OCI-M2 (cell line): ENCODE measurements at regions not wholly inside any gene's neighbourhood (a gene's known extent, or its start where the extent isn't known, plus 50 kb on each side); places are given as distances from the start of the nearest gene placed in this dataset.
"Not testable (repeated sequence)": the region's sequence is repeated elsewhere in the genome, so short reads cannot be mapped to it uniquely, and the experiment has no call there.

Experiments
- DNase-seq: peaks from one replicate; lab custom pipeline; 2025; ENCODE audit not compliant: unreplicated experiment; lab: John Stamatoyannopoulos, UW

DNA sequence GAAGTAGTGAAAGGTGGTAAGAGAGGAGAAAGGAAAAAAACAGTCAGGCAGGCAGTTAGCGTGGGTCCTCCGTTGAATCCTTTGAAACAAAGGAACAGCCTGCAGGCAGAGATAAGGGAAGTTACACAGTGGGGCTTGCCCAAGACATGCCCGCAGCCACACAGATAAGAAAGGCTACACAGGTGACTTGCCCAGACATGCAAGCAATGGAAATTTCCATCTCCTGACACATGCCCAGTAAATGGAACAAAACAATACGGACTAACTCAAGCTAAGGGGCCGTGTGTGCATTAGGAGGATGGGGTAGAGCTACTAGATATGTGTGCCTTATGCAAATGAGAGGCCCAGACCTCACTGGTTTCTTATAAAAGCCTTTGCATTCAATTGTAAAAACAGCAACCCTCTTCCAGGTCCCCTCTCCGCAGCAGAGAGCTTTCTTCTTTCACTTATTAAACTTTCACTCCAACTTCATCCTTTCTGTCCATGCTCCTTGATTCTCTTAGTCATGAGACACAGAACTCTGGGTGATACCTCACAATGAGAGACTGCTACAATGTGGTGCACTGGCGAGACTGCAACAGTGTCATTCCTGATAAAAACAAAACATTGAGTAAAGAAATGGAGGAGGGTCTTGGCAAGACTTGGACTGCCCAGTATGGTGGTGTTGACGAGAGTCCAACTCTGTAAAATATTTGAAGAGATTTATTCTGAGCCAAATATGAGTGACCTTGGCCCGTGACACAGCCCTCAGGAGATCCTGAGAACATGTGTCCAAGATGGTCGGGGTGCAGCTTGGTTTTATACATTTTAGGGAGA is 997.4 kb upstream of the PRKX start:
- DNase-seq = peak; percentile 66

DNA sequence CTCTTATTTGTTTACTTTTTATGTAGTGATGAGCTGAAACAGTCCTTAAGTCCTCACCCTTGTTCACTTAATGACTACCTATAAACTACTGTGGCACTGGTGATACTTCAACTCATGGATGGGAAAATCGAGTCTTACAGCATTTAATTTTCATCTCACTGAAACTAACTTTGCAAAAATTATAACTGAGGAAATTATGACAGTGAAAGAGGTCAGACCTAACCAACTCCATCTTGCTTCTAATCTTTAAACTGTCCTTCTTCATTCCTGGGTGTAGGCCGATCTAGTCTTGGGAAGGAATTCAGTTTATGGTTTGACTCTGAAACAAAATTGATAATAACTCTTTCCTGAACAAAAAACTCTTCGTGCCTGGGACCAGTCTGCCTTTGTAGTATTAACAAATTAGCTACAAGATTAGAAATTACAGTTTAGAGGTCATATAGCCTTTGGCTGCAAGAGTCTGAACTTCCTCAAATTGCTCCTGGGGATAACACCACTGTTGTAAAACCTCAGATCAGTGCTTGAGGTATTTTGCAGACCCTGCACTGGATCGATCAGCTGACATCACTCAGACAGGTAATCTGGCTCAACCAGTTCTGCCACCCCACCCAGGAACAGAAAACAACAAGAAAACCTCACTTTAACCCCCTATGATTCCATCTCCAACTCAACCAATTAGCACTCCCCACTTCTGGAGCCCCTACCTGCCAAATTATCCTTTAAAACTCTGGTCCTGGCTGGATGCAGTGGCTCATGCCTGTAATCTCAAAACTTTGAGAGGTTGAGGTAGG is 995.7 kb upstream of the PRKX start:
- DNase-seq = peak; percentile 20

DNA sequence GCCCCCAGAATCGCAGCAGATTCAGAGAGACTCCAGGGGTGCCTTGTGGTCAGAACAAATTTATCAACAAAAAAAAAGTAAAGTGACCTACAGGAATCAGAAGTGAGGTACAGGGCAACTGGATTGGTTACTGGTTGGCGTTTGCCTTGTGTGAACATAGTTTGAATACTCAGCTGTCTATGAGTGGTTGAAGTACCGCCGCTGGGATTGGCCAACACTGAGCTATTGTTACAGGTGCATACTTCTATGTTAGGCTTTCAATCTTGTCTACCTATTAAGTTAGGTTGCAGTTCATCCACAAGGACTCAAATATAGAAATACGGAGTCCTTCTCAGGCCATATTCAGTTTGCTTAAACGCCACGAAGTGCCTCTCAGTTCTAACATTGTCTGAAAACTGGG is 993.5 kb upstream of the PRKX start:
- DNase-seq = no peak

DNA sequence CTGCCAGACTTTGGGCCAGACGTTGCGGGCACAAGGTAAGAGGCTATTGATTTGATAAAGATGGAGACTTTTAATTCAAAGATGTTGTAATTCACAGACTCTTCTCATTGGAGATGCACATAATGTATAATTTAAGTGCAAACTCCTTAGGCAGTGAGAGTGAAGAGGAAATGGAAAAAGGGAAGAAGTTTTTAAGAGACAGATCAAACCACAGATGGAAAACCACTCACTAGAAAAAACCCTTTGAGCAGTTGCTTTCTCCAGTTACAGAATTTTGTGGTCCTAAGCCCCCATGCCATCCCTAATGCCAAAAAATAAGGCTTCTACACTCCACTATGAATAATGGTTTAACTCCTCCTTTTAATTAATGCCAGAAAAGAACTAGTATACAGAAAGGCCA is 977.1 kb upstream of the PRKX start:
- no peak for DNase-seq

DNA sequence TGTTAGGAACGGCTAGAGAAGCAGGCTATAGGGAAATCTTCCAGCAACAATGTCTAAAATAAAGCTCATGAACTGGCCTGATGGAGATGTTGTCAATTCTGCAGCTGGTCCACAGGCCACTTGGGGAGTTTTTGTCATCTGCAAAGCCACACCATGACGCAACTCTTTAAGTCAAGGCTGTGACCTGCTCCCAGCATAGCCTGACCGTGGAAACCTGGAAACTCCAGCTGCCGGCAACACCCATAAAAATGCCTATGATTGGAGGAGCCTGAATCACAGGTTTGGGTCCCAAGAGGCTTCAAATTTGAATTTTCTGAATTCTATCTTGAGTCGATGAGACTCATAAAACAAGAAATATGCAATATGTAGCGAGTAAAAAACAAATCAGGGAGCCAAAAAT is 969.2 kb upstream of the PRKX start:
- DNase-seq = no peak

DNA sequence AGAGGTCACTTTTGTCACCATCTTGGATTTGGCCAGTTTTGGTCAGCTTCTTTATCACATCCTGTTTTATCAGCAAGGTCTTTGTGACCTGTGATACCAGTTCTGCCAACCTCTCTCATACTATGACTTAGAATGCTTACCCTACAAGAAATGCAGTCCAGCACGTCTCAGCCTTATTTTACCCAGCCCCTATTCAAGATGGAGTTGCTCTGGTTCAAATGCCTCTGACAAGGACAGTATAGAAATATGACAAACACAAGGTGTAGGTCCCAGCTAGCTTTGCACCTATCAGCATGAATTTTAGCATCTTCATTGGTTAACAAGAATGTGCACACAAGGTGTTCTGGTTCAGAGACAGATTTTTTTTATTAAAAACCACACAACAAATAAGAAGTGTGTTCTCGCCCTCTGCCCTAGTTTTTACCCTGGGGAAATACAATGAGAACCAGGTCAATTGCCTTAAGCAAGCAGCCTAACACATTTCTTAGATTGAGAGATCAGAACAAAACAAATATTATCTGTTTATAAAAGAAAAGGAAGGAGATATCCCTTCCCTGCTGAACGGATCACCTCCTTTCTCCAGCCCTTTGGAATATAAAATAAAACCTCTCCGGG is 962.3 kb upstream of the PRKX start:
- no peak for DNase-seq

DNA sequence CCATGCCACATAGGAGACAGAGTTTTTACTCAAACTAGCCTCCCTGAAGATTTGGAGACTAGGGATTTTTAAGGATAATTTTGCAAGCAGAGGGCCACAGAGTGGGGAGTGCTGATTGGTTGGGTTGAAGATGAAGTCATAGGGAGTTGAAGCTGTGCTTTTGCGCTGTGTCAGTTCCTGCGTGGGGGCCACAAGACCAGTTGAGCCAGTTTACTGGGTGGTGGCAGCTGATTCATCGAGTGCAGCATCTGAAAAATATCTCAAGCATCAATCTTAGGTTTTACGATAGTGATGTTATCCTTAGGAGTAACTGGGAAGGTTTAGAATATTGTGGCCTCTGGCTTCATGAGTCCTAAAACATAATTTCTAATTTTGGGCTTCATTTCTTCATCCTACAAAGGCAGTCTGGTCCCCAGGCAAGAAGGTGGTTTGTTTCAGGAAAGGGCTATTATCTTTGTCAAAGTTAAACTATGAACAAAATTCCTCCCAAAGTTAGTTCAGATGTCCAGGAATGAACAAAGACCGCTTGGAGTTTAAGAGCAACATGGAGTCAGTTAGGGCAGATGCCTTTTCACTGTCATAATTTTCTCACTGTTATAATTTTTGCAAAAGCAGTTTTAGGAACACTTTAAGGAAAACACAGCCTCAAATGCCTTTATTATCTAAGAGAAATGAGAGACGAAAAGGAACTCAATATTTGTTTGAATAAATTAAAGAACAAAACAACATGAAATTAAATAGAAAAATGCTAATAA is 960.8 kb upstream of the PRKX start:
- DNase-seq = no peak

DNA sequence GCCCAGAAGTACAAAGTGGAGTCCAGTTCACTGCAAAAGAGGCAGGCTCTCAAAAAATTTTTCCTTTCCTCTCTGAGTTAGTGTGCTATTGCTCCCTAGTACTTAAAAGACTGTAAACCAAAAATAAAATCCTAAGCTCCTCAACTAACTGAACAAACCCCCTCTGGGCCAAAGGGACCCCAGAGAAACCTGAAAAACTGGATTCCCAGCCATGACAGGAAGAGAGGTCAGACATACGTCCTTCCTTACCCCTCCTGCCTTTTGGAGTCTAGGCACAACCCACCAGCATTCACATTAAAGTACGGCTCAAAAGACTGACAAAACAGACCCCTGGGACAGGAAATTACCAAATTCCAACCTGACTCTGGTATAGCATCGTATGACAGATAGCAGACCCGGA is 957.9 kb upstream of the PRKX start:
- no peak for DNase-seq

DNA sequence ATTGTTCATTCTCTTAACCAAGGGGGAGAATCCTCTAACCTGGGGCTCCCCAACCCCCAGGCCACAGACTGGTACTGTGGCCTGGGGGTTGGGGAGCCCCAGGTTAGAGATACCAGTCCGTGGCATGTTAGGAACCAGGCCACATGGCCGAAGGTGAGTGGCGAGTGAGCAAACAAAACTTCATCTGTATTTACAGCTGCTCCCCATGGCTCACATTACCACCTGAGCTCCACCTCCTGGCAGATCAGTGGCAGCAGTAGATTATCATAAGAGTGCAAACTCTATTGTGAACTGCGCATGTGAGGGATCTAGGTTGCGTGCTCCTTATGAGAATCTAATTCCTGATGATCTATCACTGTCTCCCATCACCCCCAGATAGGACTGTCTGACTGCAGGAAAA is 957.2 kb upstream of the PRKX start:
- DNase-seq = no peak

DNA sequence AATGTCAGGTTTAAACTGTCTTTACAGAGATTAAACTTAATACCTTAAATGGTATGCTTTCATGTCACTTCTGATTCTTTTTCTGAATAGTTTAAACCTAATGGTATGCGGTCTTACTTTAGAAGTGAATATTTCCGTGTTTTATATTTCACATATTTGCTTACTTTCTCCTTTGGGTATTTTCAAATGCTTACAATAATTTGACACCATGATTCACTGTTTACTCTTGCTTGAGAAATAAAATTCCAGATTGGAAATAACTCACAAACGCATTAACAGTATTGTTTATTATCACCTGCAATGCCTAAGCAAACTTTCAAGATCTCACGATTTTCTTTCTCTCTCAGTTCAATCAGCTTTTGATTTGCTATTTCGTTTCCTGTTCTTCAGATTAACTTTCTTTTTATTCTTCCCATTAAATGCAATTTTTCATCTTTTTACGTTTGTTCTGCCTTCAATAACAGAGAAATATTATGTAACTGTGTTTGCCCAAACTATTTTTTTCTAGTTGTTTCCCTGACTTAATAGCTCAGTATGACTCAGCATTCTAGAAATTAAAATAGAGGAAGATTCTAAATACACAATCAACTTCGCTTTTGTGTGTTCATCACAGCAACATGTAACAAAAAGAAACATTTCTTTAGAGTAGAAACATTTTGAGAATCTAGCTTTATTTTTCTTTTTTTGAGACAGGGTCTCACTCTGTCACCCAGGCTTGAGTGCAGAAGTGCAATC is 955.5 kb upstream of the PRKX start:
- no peak for DNase-seq

DNA sequence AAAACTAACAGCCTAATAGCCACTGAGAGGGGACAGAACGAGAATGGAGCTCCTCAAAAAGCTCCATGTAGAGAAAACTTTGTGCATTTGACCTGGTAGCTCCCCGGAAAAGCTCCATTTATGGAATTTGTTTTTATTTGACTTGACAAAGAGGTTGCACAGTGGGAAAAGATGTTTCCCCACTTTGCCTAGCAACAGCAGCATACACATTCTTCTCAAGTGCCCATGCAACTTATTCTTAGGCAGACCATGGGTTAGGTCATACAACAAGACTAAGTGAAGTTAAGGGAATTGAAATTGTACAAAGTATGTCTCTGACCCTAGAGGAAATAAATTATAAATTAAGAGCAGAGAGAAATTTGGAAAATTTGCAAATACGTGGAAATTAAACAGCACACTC is 949.6 kb upstream of the PRKX start:
- DNase-seq = no peak

DNA sequence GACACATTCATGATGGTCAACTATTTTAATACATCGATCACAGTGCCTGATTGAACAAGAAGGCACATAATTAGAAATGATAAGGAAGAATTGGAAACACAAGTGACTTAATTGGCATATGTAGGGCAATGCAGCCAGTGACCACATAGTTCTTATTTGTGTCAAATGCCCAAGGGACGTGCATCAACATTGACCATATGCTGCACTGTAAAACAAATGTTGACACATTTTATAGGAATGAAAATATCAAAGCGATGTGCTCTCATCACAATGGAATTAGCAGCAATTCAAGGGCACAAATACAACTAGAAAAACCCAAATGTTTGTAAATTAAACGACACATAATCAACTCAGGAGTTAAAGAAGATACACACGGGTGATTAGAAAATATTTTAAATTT is 948.3 kb upstream of the PRKX start:
- DNase-seq = no peak

DNA sequence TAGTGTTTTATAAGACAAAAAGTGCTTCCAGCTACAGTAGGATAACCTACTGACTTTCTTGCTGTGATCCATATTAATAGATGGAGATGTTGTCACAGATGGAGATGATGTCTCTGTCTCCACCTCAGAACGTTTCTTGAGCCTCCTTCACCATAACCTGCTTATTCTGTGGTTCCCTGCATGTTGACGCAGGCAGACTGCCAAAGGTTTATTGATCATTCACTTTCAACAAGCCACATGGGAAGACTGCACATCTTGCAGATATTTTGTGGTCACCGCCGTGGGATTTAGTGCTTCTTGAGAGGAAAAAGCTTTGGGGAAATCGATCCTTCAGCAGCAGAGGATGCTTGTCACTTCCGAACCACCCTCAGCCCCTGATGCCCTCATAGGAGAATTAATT is 943.0 kb upstream of the PRKX start:
- no peak for DNase-seq

DNA sequence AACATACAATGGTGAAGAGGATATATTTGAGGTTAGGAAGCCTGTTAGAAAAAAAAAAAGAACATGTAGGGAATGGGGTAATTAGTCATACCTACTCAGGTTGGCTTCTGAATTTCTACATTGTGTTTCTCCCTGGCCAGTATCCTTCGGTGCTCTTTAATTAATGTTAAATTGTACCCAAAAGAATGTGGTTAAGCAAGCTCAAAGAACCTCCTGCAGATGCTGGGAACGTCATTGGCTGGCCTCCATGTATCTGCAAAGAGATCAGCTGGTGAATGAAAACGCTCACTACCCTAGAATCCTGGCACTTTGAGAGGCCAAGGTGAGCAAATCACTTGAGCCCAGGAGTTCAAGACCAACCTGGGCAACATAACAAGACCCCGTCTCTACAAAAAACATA is 942.3 kb upstream of the PRKX start:
- no peak for DNase-seq

DNA sequence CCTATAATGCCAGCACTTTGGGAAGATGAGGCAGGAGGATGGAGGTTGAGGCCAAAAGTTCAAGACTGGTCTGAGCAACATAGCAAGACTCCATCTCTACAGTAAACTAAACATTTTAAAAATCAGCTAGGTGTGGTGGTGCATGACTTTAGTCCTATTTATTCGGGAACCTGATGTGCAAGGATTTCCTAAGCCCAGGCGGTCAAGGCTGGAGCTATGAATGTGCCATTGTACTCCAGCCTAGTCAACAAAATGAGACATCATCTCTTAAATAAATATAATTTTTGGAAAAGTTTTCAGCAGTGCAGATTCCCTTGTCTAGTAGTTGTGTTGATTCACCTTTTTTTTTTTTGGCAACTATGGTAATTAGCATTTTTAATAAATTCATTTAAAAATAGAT is 928.7 kb upstream of the PRKX start:
- no peak for DNase-seq

DNA sequence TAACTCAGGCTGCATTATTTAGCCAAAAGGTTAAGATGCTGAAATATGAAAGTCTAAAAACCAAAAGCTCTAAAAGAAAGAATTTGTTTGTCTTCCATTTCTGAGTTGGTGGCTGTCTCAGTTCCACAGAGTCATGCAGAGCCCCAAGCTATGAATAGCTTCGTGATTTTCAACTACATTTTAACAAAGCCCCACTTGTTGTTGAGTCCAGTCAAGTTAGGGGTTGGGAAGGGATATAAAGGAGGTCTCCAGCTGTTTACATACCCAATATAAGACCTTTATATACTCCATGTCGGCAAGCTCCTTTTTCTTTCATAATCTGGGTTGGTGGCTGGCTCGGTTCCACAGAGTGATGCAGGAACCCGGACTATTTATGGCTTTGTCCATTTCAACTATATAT is 924.6 kb upstream of the PRKX start:
- DNase-seq = no peak

DNA sequence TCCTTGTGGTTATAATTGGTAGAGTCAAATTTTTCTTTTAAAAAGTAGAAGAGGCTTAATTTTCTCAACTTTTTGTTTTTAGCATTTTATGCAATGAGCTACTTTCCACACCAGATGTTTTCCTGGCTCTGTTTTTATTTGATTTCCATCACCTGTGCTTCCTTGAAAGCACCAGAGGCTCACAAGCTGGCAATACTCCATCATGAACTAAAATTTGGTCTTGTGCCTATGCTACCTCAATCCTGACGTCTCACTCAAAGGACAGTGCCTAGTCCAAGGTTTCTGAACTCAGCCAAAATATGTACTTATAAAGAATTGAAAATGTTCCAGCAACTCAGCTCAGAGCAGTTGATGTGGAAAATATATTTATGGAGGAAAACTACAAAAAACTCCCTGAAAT is 914.0 kb upstream of the PRKX start:
- no peak for DNase-seq

DNA sequence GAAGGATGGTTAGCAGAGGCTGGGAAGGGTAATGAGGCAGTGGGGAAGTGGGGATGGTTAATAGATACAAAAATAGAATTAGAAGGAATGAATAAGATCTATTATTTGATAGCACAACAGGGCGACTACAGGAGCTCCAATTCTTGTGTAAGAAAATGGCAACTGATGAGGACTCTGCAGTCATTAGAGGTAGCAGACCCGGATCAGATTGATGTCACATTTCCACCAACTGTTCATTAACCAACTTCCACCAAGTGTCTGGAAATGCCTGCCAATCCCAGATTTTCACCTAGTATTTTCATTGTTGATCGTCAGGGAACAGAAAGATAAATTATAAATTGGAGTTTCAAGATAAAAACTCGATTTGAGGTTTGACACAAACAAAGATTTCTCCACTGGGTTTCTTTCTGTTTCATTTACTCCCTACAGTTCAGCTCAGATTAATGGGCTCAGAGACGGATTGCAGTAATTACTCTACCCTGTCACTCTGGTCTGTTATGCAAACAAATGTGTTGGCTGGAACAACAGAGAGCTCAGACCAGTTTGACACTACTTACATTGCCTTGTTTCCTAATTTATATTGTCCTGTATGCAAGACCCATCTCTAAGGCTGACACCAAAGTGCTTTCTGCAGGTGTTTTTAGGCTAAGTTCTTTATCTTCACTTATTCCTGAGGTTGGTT is 909.2 kb upstream of the PRKX start:
- no peak for DNase-seq

DNA sequence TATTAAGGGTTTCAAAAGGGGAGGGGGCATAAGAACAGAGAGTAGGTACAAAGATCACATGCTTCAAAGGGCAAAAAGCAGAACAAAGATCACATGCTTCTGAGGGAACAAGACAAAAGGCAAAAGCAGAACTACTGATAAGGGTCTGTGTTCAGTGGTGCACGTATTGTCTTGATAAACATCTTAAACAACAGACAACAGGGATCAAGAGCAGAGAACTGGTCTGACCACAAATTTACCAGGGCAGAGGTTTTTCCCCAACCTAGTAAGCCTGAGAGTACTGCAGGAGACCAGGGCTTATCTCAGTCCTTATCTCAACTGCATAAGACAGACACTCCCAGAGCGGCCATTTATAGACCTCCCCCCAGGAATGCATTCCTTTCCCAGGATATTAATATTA is 900.2 kb upstream of the PRKX start:
- DNase-seq = not testable (repeated sequence)

DNA sequence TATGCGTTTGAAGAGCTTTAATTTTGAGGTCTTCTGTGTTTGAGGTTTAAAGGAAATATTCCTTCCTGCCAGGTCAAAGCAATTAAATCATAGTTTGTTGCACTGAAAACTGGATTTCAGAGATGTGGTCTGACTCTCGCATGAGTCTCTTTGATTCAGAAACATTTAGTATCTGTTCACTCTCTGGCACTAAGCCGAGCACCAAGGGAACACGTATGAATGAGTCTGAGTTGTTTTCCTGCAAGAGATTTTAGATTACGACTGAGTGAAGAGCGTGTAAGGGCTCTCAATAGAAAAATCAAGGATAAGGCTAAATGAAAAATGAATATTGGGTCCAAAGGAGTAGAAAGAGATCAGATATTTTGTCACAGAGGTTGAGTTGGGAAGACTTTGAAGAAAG is 875.4 kb upstream of the PRKX start:
- no peak for DNase-seq
